Fibroblast of villous mesenchyme (primary cell): ENCODE measurements at regions not wholly inside any gene's neighbourhood (a gene's known extent, or its start where the extent isn't known, plus 50 kb on each side); places are given as distances from the start of the nearest gene placed in this dataset.

Experiments
- DNase-seq: peaks from one replicate; pipeline ENCODE4 v3.0.0-alpha.2; 2010; ENCODE audit warnings: low read depth
- H3K4me3 ChIP-seq: 2 replicates; pipeline ENCODE4 v1.5.1; 2011; ENCODE audit warnings: low read depth, mild to moderate bottlenecking, low read length
- TF ChIP-seq, protein P1 (sequence below): IDR thresholded peaks from 2 replicates; pipeline ENCODE4 v1.5.1; 2012; ENCODE audit warnings: low read depth, mild to moderate bottlenecking, low read length; ENCODE audit not compliant: insufficient read depth

DNA sequence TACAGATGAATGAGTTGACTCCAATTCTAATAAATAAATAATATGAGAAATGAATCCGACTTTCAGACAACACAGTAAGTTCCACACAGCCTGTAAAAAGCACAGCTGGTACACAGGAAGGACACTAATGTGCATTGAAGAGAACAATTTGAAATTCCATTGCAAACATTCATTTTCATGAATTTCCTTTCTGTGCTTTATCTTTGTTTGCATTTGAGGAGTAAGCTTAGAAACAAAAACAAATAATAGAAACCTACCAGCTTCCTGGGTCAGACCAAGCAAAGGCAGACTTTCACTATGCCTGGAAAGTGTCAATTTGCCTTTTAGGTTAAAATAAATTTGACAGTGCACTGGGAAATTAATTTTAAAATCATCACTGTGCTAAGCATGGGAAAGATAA is 143.8 kb upstream of the VLDLR start:
- DNase-seq, result peak; percentile 20
- H3K4me3 ChIP-seq, result no peak overlapping the region
- TF ChIP-seq, protein P1, sequence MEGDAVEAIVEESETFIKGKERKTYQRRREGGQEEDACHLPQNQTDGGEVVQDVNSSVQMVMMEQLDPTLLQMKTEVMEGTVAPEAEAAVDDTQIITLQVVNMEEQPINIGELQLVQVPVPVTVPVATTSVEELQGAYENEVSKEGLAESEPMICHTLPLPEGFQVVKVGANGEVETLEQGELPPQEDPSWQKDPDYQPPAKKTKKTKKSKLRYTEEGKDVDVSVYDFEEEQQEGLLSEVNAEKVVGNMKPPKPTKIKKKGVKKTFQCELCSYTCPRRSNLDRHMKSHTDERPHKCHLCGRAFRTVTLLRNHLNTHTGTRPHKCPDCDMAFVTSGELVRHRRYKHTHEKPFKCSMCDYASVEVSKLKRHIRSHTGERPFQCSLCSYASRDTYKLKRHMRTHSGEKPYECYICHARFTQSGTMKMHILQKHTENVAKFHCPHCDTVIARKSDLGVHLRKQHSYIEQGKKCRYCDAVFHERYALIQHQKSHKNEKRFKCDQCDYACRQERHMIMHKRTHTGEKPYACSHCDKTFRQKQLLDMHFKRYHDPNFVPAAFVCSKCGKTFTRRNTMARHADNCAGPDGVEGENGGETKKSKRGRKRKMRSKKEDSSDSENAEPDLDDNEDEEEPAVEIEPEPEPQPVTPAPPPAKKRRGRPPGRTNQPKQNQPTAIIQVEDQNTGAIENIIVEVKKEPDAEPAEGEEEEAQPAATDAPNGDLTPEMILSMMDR, result no peak

- DNase-seq, result no peak
- H3K4me3 ChIP-seq, result no peak overlapping the region
- TF ChIP-seq, protein P1, result no peak
Observed at GRCh38 chr9:2478421-2478820, 143.2 kb upstream of the VLDLR start.

DNA sequence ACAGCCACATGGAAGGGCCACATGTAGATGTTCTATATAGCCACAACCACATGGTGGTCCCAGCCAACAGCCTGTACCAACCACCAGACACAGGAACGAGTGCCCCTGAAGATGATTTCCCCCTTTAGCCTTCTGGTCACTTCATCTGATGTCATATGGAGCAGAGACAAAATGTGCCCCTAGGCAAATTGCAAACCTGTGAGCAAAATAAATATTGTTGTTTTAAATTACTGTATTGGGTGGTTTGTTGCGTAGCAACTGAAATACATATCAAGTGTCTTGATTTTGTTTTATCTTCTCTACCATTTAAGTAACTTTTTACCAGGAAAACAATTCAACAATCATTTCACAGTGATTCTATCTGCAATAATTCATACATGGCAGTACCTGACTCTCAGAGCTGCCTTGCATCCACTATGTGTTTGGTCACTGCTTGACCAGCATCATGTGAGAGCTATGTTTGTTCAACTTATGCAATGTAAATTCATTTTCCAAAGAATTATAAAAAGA is 142.5 kb upstream of the VLDLR start:
- H3K4me3 ChIP-seq, result no peak overlapping the region
- TF ChIP-seq, protein P1, result no peak
- no peak for DNase-seq

DNA sequence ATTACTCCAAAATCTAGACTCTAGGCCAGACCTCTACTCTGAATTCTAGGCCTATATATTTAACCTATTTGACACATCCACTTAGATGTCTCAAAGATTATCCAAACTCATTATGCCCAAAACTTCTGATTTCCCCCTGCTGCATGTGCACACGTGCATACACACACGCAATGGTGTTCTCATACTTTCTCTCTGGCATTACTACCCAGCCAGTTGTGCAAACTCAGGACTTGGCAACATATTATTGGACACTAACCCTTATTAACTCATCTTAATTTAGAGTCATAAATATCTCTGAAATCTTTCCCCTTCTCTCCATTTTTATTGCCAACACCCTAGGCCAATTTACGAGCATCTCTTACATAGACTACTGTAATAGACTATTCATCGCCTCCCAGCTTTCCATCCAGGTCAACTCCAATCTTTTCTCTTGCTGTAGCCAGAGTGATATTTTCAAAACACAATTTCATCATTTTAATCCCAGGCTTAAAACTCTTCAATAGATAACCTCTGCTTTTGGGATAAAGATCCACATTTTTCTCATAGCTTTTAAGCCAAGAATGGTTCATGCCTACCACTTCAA is 141.2 kb upstream of the VLDLR start:
- H3K4me3 ChIP-seq, result no peak overlapping the region
- DNase-seq, result peak; percentile 56
- TF ChIP-seq, protein P1, result no peak

DNA sequence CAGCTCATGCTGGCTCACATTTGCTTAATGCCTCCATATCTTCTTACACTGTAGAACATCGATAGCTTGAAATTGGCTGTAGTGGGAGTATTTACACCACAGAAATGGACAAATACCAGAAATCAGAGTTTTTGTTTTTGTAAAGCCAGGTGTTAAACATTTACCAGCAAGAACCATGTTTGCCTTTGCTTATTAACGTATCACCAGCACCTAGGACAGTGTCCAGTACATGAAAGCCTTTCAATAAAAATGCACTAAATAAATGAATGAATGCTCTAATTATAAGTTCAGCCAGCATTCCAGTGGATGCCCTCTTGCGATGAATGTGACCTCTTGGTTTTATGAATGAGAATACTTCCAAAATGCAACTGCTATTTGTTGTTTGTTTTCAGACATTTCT is 140.4 kb upstream of the VLDLR start:
- H3K4me3 ChIP-seq, result no peak overlapping the region
- TF ChIP-seq, protein P1, result no peak
- DNase-seq, result no peak

GRCh38 chr9:2486988-2487387 is 134.6 kb upstream of the VLDLR start:
- DNase-seq, result peak; percentile 22
- TF ChIP-seq, protein P1, result no peak
- no peak overlapping the region for H3K4me3 ChIP-seq

GRCh38 chr9:2489838-2490314 is 131.7 kb upstream of the VLDLR start:
- no peak overlapping the region for H3K4me3 ChIP-seq
- peak; percentile 96 for DNase-seq
- TF ChIP-seq, protein P1, result no peak
